ENCODE measurements at regions not wholly inside any gene's neighbourhood (a gene's known extent, or its start where the extent isn't known, plus 50 kb on each side); places are given as distances from the start of the nearest gene placed in this dataset.

DNA sequence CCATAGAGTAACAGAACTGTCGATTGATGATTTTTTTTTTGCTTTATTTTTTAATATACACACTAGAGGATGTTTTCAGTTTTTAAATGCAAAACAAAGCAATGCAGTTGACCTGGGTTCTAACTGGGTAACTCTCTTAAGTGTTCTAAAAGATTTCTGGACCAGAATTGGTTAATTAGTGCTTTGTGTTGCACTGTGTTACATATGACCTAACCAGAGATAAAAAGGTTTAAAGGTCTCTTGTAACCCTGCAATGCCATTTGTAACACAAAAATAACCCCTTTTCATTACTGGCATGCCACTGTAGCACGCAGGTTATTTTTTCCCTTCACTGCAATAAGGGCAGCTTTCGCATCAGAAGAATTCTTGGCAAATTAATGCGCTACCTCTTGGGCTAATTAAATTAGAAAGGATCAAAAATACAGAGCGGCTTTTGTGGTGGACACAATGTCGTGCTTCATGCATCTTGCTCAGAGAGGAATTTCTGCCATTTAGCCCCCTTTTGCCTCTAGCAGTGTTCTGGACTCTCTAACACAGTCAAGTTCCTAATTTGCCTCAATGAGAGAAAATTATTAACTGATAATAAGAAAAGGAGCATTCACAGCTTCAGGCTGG is 250.8 kb upstream of the ZEB2 start:
- TF ChIP-seq, protein P1, sequence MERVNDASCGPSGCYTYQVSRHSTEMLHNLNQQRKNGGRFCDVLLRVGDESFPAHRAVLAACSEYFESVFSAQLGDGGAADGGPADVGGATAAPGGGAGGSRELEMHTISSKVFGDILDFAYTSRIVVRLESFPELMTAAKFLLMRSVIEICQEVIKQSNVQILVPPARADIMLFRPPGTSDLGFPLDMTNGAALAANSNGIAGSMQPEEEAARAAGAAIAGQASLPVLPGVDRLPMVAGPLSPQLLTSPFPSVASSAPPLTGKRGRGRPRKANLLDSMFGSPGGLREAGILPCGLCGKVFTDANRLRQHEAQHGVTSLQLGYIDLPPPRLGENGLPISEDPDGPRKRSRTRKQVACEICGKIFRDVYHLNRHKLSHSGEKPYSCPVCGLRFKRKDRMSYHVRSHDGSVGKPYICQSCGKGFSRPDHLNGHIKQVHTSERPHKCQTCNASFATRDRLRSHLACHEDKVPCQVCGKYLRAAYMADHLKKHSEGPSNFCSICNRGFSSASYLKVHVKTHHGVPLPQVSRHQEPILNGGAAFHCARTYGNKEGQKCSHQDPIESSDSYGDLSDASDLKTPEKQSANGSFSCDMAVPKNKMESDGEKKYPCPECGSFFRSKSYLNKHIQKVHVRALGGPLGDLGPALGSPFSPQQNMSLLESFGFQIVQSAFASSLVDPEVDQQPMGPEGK (CRISPR knock-in tag; IDR thresholded peaks at IDR 0.05; ENCODE audit: borderline replicate concordance) = no peak
- no peak for TF ChIP-seq ZFP3 (CRISPR knock-in tag; IDR thresholded peaks at IDR 0.05)
- TF ChIP-seq SNAI2 (CRISPR knock-in tag; IDR thresholded peaks at IDR 0.05) = no peak
- TF ChIP-seq ISL1 (CRISPR knock-in tag; IDR thresholded peaks at IDR 0.05) = no peak
- no peak for TF ChIP-seq ESRRG (CRISPR knock-in tag; IDR thresholded peaks at IDR 0.05)
- TF ChIP-seq, protein P2, sequence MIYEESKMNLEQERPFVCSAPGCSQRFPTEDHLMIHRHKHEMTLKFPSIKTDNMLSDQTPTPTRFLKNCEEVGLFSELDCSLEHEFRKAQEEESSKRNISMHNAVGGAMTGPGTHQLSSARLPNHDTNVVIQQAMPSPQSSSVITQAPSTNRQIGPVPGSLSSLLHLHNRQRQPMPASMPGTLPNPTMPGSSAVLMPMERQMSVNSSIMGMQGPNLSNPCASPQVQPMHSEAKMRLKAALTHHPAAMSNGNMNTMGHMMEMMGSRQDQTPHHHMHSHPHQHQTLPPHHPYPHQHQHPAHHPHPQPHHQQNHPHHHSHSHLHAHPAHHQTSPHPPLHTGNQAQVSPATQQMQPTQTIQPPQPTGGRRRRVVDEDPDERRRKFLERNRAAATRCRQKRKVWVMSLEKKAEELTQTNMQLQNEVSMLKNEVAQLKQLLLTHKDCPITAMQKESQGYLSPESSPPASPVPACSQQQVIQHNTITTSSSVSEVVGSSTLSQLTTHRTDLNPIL (CRISPR knock-in tag; IDR thresholded peaks at IDR 0.05; ENCODE audit: low read depth) = no peak
- TF ChIP-seq PPARA (CRISPR knock-in tag; IDR thresholded peaks at IDR 0.05; ENCODE audit: borderline replicate concordance) = no peak
